NT2/D1 (cell line): ENCODE measurements at regions not wholly inside any gene's neighbourhood (a gene's known extent, or its start where the extent isn't known, plus 50 kb on each side); places are given as distances from the start of the nearest gene placed in this dataset.

Source experiments
- YY1 ChIP-seq: IDR thresholded peaks from 2 replicates; pipeline ENCODE4 v1.6.1; 2011; ENCODE audit not compliant: insufficient read length, insufficient read depth
- ZNF274 ChIP-seq: IDR thresholded peaks from 2 replicates; pipeline ENCODE4 v1.6.1; 2011; ENCODE audit warnings: mild to moderate bottlenecking, low read depth, low read length

DNA sequence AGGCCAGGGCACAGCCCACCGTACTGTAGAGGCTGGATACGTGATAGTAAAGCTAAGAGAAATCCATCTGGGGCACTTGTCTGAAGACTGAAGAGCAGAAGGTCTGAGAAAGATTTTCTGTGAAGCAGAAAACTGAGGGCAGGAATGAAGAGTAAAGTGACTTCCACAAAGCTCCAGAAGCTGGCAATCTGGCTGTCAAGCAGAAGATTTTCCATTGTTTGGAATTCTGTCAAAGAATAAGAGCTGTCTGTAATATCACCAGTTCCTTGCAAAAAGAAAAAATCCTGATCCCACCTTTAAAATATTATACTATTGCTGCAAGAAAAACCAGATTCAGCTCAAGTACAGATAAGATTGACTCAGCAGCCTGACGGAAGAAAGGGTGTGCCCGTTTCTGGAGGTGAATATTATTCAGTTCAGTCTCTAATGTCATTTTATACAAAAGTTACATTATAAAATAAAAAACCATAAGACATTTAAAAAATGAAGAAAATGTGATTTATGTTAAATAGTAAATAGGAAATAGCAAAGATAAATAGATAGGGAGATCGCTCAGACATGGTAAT lies 550.4 kb upstream of the SGO1 start:
- TF ChIP-seq ZNF274 (no peak), YY1 (no peak)
